ENCODE measurements at regions not wholly inside any gene's neighbourhood (a gene's known extent, or its start where the extent isn't known, plus 50 kb on each side); places are given as distances from the start of the nearest gene placed in this dataset.

DNA sequence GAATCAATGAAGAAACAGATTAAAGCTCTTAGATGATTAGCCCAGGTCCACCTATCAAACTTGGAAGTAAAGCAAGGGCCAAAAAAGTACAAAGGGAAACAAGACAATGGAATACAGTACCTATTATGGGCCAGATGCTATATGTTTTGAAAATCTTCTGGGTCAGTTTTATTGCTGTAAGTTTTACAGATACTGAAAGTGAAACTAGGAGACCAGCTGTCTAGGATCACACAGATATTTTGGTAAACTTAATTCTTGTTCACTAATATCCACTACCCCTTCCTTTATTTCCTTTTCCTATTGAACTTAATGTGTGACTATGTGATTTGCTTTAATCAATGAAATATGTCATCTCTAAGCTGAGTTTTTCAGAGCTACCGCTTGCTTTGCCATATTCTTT is 505.4 kb upstream of the PITX2 start:
- TF ChIP-seq, protein P1, sequence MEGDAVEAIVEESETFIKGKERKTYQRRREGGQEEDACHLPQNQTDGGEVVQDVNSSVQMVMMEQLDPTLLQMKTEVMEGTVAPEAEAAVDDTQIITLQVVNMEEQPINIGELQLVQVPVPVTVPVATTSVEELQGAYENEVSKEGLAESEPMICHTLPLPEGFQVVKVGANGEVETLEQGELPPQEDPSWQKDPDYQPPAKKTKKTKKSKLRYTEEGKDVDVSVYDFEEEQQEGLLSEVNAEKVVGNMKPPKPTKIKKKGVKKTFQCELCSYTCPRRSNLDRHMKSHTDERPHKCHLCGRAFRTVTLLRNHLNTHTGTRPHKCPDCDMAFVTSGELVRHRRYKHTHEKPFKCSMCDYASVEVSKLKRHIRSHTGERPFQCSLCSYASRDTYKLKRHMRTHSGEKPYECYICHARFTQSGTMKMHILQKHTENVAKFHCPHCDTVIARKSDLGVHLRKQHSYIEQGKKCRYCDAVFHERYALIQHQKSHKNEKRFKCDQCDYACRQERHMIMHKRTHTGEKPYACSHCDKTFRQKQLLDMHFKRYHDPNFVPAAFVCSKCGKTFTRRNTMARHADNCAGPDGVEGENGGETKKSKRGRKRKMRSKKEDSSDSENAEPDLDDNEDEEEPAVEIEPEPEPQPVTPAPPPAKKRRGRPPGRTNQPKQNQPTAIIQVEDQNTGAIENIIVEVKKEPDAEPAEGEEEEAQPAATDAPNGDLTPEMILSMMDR (conservative IDR thresholded peaks at IDR 0.05; ENCODE audit: low read length) = no peak
- TF ChIP-seq EZH2phosphoT487 (IDR thresholded peaks at IDR 0.05; ENCODE audit: borderline replicate concordance, low read depth, low read length) = no peak
- Histone ChIP-seq H3K27ac (ENCODE audit: low read depth, low read length, poor library complexity, severe bottlenecking) (no peak overlapping the region), H3K9me2 (ENCODE audit: insufficient read depth, low read length) (no peaks in the 10 kb centered on the region), H3K36me3 (ENCODE audit: insufficient read depth, low read length) (no peaks in the 10 kb centered on the region), H2AFZ (ENCODE audit: low read length) (no peak overlapping the region), H3K4me1 (ENCODE audit: insufficient read depth, low read length, poor library complexity, severe bottlenecking) (no peaks in the 10 kb centered on the region), H3K4me3 (ENCODE audit: low read depth, low read length, poor library complexity, severe bottlenecking) (no peak overlapping the region), H4K20me1 (ENCODE audit: insufficient read depth, low read length) (no peaks in the 10 kb centered on the region), H3K9me3 (ENCODE audit: low read length) (no peaks in the 10 kb centered on the region), H3K79me2 (ENCODE audit: insufficient read depth, low read depth, low read length) (no peaks in the 10 kb centered on the region), H3K4me2 (ENCODE audit: low read length) (no peak overlapping the region)
- ChIA-PET CTCF (ENCODE audit: unreplicated experiment) (no interaction called here), POLR2A (interaction anchor here (0.6 to 0.7 kb wide), 3 partner anchors 384 to 481 kb away, joined by 3 to 4 read pairs (median 3); no protein-coding TSS in a partner anchor)
- no peak for DNase-seq (ENCODE audit: low spot score)
- no TSS peak for BruUV-seq (replicated peaks)
- intact Hi-C loops (cut with micrococcal nuclease; ENCODE audit: unreplicated experiment) = no loop called here

DNA sequence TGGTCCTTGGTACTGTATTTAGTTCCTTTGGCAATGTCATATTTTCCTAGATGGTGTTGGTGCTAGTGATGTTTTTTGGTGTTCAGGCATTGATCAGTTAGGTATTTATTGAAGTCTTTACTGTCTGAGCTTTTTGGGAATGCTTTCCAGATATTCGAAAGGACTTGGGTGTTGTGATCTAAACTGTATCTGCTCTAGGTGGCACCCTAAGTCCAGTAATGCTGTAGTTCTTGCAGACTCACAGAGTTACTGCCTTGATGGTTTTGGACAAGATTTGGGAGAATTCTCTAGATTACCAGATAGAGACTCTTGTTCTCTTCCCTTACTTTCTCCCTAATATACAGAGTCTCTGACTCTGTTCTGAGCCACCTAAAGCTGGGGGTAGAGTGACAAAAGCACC is 513.6 kb upstream of the PITX2 start:
- BruUV-seq (replicated peaks) = no TSS peak
- TF ChIP-seq, protein P1 (conservative IDR thresholded peaks at IDR 0.05; ENCODE audit: low read length) = no peak
- no peak for TF ChIP-seq EZH2phosphoT487 (IDR thresholded peaks at IDR 0.05; ENCODE audit: borderline replicate concordance, low read depth, low read length)
- ChIA-PET CTCF (ENCODE audit: unreplicated experiment) (no interaction called here), POLR2A (no interaction called here)
- intact Hi-C loops (cut with micrococcal nuclease; ENCODE audit: unreplicated experiment) = no loop called here
- H3K9me3 ChIP-seq (ENCODE audit: low read length) = no peaks in the 10 kb centered on the region
- no peak overlapping the region for H3K4me3 ChIP-seq (ENCODE audit: low read depth, low read length, poor library complexity, severe bottlenecking)
- H3K27ac ChIP-seq (ENCODE audit: low read depth, low read length, poor library complexity, severe bottlenecking) = no peak overlapping the region
- no peaks in the 10 kb centered on the region for H3K4me1 ChIP-seq (ENCODE audit: insufficient read depth, low read length, poor library complexity, severe bottlenecking)
- no peaks in the 10 kb centered on the region for H3K79me2 ChIP-seq (ENCODE audit: insufficient read depth, low read depth, low read length)
- H3K4me2 ChIP-seq (ENCODE audit: low read length) = no peak overlapping the region
- H4K20me1 ChIP-seq (ENCODE audit: insufficient read depth, low read length) = no peaks in the 10 kb centered on the region
- no peak overlapping the region for H2AFZ ChIP-seq (ENCODE audit: low read length)
- DNase-seq (ENCODE audit: low spot score) = no peak
- no peaks in the 10 kb centered on the region; the same call in 1 of the 2 replicates for H3K9me2 ChIP-seq (ENCODE audit: insufficient read depth, low read length)
- H3K36me3 ChIP-seq (ENCODE audit: insufficient read depth, low read length) = no peaks in the 10 kb centered on the region

DNA sequence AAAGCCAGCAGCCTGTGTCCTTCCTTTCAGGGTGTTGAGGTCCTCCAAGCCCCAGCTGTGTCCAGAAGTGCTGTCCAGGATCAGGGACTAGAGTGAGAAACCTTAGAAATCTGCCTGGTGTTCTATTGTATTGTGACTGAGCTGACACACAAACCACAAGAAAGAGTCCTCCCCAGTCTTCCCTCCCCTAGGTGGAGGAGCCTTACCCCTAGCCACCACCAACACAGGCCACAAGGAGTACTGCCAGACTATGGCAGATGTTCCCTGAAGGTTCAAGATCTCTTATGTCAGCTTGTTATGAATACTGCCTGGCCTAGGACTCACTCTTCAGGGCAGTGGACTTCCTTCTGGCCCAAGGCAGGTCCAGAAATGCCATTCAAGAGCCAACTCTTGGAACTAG is 514.1 kb upstream of the PITX2 start:
- H2AFZ ChIP-seq (ENCODE audit: low read length) = no peak overlapping the region
- POLR2A ChIA-PET = no interaction called here
- no peak overlapping the region for H3K4me2 ChIP-seq (ENCODE audit: low read length)
- no peaks in the 10 kb centered on the region; the same call in 1 of the 2 replicates for H3K9me2 ChIP-seq (ENCODE audit: insufficient read depth, low read length)
- no peaks in the 10 kb centered on the region for H3K4me1 ChIP-seq (ENCODE audit: insufficient read depth, low read length, poor library complexity, severe bottlenecking)
- no peak for DNase-seq (ENCODE audit: low spot score)
- no peak overlapping the region for H3K4me3 ChIP-seq (ENCODE audit: low read depth, low read length, poor library complexity, severe bottlenecking)
- no TSS peak for BruUV-seq (replicated peaks)
- no peaks in the 10 kb centered on the region for H3K36me3 ChIP-seq (ENCODE audit: insufficient read depth, low read length)
- CTCF ChIA-PET (ENCODE audit: unreplicated experiment) = no interaction called here
- TF ChIP-seq EZH2phosphoT487 (IDR thresholded peaks at IDR 0.05; ENCODE audit: borderline replicate concordance, low read depth, low read length) = no peak
- TF ChIP-seq, protein P1 (conservative IDR thresholded peaks at IDR 0.05; ENCODE audit: low read length) = no peak
- H3K27ac ChIP-seq (ENCODE audit: low read depth, low read length, poor library complexity, severe bottlenecking) = no peak overlapping the region
- no peaks in the 10 kb centered on the region for H3K9me3 ChIP-seq (ENCODE audit: low read length)
- intact Hi-C loops (cut with micrococcal nuclease; ENCODE audit: unreplicated experiment) = no loop called here
- no peaks in the 10 kb centered on the region for H4K20me1 ChIP-seq (ENCODE audit: insufficient read depth, low read length)
- no peaks in the 10 kb centered on the region for H3K79me2 ChIP-seq (ENCODE audit: insufficient read depth, low read depth, low read length)

All from OCI-LY7 (cell line).